GM12873 (cell line): ENCODE measurements at regions not wholly inside any gene's neighbourhood (a gene's known extent, or its start where the extent isn't known, plus 50 kb on each side); places are given as distances from the start of the nearest gene placed in this dataset.

Experiments
- TF ChIP-seq, protein P1 (sequence below): IDR thresholded peaks from 2 replicates; pipeline ENCODE4 v1.5.1; 2012; ENCODE audit warnings: low read depth, mild to moderate bottlenecking, moderate library complexity, low read length, control low read depth; ENCODE audit not compliant: insufficient read depth; ENCODE audit errors: missing control alignments

DNA sequence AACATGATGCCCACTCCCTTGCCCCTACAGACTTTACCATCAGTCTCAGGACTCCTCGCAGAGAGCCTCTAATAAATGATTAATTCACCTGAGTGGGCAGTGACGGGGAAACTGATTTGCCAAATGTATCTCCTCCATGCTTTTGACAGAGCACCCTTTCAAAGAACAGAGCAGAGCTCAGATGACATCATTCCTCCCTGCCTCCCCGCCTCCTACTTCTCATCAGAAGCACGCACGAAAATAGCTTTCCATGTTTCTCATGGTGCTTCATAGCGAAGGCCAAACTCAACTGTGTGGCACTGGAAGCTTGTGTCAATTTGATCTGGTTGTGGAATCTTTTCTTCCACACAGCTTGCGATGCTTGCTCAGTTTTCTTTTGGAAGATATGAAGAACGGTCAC lies 442.5 kb downstream of the RPS24 start:
- TF ChIP-seq, protein P1, sequence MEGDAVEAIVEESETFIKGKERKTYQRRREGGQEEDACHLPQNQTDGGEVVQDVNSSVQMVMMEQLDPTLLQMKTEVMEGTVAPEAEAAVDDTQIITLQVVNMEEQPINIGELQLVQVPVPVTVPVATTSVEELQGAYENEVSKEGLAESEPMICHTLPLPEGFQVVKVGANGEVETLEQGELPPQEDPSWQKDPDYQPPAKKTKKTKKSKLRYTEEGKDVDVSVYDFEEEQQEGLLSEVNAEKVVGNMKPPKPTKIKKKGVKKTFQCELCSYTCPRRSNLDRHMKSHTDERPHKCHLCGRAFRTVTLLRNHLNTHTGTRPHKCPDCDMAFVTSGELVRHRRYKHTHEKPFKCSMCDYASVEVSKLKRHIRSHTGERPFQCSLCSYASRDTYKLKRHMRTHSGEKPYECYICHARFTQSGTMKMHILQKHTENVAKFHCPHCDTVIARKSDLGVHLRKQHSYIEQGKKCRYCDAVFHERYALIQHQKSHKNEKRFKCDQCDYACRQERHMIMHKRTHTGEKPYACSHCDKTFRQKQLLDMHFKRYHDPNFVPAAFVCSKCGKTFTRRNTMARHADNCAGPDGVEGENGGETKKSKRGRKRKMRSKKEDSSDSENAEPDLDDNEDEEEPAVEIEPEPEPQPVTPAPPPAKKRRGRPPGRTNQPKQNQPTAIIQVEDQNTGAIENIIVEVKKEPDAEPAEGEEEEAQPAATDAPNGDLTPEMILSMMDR = no peak

DNA sequence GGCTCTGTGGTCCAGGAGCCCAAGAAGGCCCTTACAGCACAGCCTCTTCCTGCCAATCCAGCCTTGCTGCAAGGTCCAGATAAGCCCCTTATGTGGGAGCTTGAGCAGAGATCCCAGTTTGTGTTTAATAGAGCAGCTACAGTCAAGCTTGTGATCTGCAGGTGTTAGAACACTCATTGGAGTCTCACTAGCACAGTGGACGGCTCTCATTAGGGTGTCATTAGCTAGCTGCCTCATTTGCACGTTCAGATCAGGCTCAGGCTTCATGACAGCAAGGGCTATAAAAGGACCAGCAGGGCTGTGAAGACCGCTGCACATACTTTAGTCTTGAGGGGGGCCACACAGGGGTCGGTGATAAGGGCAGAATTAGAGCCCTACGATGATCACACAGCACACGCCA lies 443.2 kb downstream of the RPS24 start:
- TF ChIP-seq, protein P1 = no peak

DNA sequence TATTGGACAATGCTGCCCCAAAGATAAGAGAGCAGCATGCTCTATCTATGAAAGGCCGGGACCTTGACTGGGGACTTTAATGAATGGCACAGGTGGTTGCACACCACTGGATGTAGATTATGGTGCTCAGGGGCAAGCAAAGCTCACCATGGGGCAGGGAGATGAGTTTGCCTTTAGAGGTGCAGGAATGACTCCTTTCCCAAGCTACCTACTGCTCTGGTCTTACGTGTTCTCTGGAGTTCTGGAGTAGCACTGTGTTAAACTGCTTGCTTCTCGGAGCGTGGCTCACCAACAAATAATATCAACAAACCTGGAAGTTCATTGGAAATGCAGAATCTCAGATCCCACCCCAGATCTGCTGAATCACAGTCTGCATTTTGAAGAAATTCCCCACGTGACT lies 445.3 kb downstream of the RPS24 start:
- TF ChIP-seq, protein P1 = no peak

- TF ChIP-seq, protein P1 = no peak
These were observed 445.8 kb downstream of the RPS24 start for GRCh38 chr10:78479467-78479866.

DNA sequence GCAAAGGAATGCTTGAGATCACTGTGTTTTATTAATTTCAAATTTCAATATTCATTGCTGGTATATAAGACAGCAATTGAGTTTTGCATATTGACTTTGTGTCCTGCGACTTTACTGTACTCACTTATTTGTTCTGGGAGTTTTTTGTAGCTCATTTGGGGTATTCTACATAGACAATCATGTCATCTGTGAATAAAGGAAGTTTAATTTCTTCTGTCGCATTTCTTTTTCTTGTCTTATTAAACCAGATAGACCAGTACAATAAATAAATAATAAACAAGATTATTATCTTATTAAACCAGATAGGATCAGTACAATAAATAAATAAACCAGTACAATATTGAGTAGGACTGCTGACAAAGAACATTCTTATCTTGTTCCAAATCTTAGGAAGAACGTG lies 448.2 kb downstream of the RPS24 start:
- TF ChIP-seq, protein P1 = no peak

GRCh38 chr10:78483641-78484040 lies 450.0 kb downstream of the RPS24 start:
- TF ChIP-seq, protein P1 = no peak

DNA sequence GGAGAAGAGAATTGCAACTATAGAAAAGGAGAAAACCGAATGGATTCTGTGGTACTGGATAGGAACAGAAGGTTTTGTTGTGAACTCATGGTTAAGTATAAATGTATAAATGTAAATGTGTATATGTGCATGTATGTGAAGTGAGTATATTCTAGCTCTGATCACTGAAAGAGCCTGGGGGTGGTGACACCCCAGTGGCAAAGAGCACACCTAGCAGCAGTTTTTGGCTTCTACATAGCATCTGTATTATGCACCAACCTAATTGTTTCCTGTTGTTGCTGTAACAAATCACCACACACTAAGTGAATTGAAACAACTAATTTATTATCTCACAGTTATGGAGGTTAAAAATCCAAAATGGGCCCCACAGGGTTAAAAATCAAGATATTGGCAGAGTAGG lies 455.4 kb downstream of the RPS24 start:
- TF ChIP-seq, protein P1 = no peak
